ENCODE measurements at regions not wholly inside any gene's neighbourhood (a gene's known extent, or its start where the extent isn't known, plus 50 kb on each side); places are given as distances from the start of the nearest gene placed in this dataset.

GRCh38 chr3:72373139-72373538 lies 475.1 kb downstream of the SHQ1 start:
- TF ChIP-seq, protein P1, sequence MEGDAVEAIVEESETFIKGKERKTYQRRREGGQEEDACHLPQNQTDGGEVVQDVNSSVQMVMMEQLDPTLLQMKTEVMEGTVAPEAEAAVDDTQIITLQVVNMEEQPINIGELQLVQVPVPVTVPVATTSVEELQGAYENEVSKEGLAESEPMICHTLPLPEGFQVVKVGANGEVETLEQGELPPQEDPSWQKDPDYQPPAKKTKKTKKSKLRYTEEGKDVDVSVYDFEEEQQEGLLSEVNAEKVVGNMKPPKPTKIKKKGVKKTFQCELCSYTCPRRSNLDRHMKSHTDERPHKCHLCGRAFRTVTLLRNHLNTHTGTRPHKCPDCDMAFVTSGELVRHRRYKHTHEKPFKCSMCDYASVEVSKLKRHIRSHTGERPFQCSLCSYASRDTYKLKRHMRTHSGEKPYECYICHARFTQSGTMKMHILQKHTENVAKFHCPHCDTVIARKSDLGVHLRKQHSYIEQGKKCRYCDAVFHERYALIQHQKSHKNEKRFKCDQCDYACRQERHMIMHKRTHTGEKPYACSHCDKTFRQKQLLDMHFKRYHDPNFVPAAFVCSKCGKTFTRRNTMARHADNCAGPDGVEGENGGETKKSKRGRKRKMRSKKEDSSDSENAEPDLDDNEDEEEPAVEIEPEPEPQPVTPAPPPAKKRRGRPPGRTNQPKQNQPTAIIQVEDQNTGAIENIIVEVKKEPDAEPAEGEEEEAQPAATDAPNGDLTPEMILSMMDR (IDR thresholded peaks at IDR 0.05; ENCODE audit: insufficient read depth, low read length, poor library complexity, severe bottlenecking): no peak
- DNase-seq (ENCODE audit: extremely low read depth, insufficient read length): no peak
- Histone ChIP-seq H3K36me3 (ENCODE audit: control insufficient read depth, insufficient read depth, low read length) (peaks cover 2% of the 10 kb centered on the region; the same call in 1 of the 2 replicates), H3K27me3 (replicated peaks; ENCODE audit: control insufficient read depth, insufficient read depth, low read length) (no peaks in the 10 kb centered on the region), H3K4me3 (replicated peaks; ENCODE audit: low read depth, low read length) (no peak overlapping the region)

- DNase-seq (ENCODE audit: extremely low read depth, insufficient read length): no peak
- Histone ChIP-seq H3K36me3 (ENCODE audit: control insufficient read depth, insufficient read depth, low read length) (peaks cover 1% of the 10 kb centered on the region; the same call in 1 of the 2 replicates), H3K4me3 (replicated peaks; ENCODE audit: low read depth, low read length) (no peak overlapping the region), H3K27me3 (replicated peaks; ENCODE audit: control insufficient read depth, insufficient read depth, low read length) (no peaks in the 10 kb centered on the region)
- TF ChIP-seq, protein P1 (IDR thresholded peaks at IDR 0.05; ENCODE audit: insufficient read depth, low read length, poor library complexity, severe bottlenecking): no peak
Measured at GRCh38 chr3:72372161-72372560, 476.1 kb downstream of the SHQ1 start.

DNA sequence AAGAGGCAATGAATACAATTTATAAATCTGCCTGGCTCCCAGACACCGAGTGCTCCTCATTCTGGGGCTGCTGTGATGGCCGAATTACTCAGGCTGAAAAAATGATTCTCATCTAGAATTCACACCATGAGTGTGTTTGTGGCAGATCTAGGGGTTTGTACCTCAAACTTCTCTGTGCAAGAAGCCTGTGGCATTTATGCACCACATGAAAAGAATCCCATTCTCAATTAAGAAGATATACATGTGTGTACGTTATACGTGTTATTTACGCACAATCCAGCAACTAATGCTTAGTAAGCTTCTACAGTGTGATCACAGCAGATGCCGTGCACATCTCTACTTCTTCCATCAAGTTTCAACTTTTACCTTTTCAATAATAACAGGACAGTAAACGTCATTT lies 476.8 kb downstream of the SHQ1 start:
- TF ChIP-seq, protein P1 (IDR thresholded peaks at IDR 0.05; ENCODE audit: insufficient read depth, low read length, poor library complexity, severe bottlenecking): no peak
- no peak for DNase-seq (ENCODE audit: extremely low read depth, insufficient read length)
- no peaks in the 10 kb centered on the region for H3K36me3 ChIP-seq (ENCODE audit: control insufficient read depth, insufficient read depth, low read length)

DNA sequence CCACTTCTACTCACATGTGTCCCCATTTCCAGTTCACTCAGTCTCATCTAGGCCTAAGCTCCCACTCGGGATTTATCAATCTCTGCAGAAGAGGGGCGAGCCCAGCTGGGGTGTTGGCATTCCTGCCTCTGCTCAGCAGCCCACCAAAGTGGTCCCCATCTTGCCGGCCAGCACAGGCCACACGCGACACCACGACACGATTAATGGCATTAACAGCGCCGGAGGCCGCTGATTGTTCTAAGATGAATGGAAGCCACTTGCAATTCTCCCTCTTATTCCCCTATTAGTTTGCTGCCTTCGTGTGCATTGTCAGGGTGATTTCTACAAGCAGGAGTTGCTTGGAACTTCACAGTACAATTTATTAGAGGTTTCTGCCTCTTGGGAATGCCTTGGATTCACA lies 477.3 kb downstream of the SHQ1 start:
- TF ChIP-seq, protein P1 (IDR thresholded peaks at IDR 0.05; ENCODE audit: insufficient read depth, low read length, poor library complexity, severe bottlenecking): no peak
- H3K4me3 ChIP-seq (replicated peaks; ENCODE audit: low read depth, low read length): no peak overlapping the region
- DNase-seq (ENCODE audit: extremely low read depth, insufficient read length): no peak
- H3K27me3 ChIP-seq (replicated peaks; ENCODE audit: control insufficient read depth, insufficient read depth, low read length): no peaks in the 10 kb centered on the region
- no peaks in the 10 kb centered on the region for H3K36me3 ChIP-seq (ENCODE audit: control insufficient read depth, insufficient read depth, low read length)

More for the DNA sequence above, 476.8 kb downstream of the SHQ1 start:
- no peaks in the 10 kb centered on the region for H3K27me3 ChIP-seq (replicated peaks; ENCODE audit: control insufficient read depth, insufficient read depth, low read length)
- H3K4me3 ChIP-seq (replicated peaks; ENCODE audit: low read depth, low read length): no peak overlapping the region

GRCh38 chr3:72369681-72370080 lies 478.6 kb downstream of the SHQ1 start:
- Histone ChIP-seq H3K36me3 (ENCODE audit: control insufficient read depth, insufficient read depth, low read length) (no peaks in the 10 kb centered on the region), H3K27me3 (replicated peaks; ENCODE audit: control insufficient read depth, insufficient read depth, low read length) (no peaks in the 10 kb centered on the region), H3K4me3 (replicated peaks; ENCODE audit: low read depth, low read length) (no peak overlapping the region)
- DNase-seq (ENCODE audit: extremely low read depth, insufficient read length): no peak
- TF ChIP-seq, protein P1 (IDR thresholded peaks at IDR 0.05; ENCODE audit: insufficient read depth, low read length, poor library complexity, severe bottlenecking): no peak

GRCh38 chr3:72368331-72368975 lies 479.8 kb downstream of the SHQ1 start:
- Histone ChIP-seq H3K36me3 (ENCODE audit: control insufficient read depth, insufficient read depth, low read length) (no peaks in the 10 kb centered on the region), H3K27me3 (replicated peaks; ENCODE audit: control insufficient read depth, insufficient read depth, low read length) (no peaks in the 10 kb centered on the region), H3K4me3 (replicated peaks; ENCODE audit: low read depth, low read length) (no peak overlapping the region)
- TF ChIP-seq, protein P1 (IDR thresholded peaks at IDR 0.05; ENCODE audit: insufficient read depth, low read length, poor library complexity, severe bottlenecking): no peak
- DNase-seq (ENCODE audit: extremely low read depth, insufficient read length): no peak
